GM21786 (cell line): ENCODE measurements at regions not wholly inside any gene's neighbourhood (a gene's known extent, or its start where the extent isn't known, plus 50 kb on each side); places are given as distances from the start of the nearest gene placed in this dataset.
"Not testable (repeated sequence)": the region's sequence is repeated elsewhere in the genome, so short reads cannot be mapped to it uniquely, and the experiment has no call there.

ENCODE experiments used
- ATAC-seq: cut with Tn5 transposase; IDR thresholded peaks from one replicate; pipeline ENCODE4 v1.9.1; 2021; ENCODE audit not compliant: unreplicated experiment

- no peak for ATAC-seq
Observed at GRCh38 chr2:220704081-220704480, 868.0 kb downstream of the EPHA4 start.

- no peak for ATAC-seq
Observed at GRCh38 chr2:220704810-220705209, 867.3 kb downstream of the EPHA4 start.

- no peak for ATAC-seq
Observed at GRCh38 chr2:220705678-220706077, 866.4 kb downstream of the EPHA4 start.

GRCh38 chr2:220707261-220707660, 864.8 kb downstream of the EPHA4 start:
- ATAC-seq = no peak

- ATAC-seq = no peak
Observed at GRCh38 chr2:220708366-220708765, 863.7 kb downstream of the EPHA4 start.

- no peak for ATAC-seq
Observed at GRCh38 chr2:220717283-220717682, 854.8 kb downstream of the EPHA4 start.

- ATAC-seq = no peak
Observed at GRCh38 chr2:220736778-220737177, 835.3 kb downstream of the EPHA4 start.

GRCh38 chr2:220743203-220743602, 828.9 kb downstream of the EPHA4 start:
- ATAC-seq = no peak

- no peak for ATAC-seq
Observed at GRCh38 chr2:220744861-220745260, 827.2 kb downstream of the EPHA4 start.

GRCh38 chr2:220745682-220746081, 826.4 kb downstream of the EPHA4 start:
- ATAC-seq = no peak

GRCh38 chr2:220747736-220748135, 824.4 kb downstream of the EPHA4 start:
- ATAC-seq = no peak

GRCh38 chr2:220748875-220749479, 823.1 kb downstream of the EPHA4 start:
- ATAC-seq = no peak

GRCh38 chr2:220753486-220753885, 818.6 kb downstream of the EPHA4 start:
- ATAC-seq = no peak

- no peak for ATAC-seq
Observed at GRCh38 chr2:220756653-220757052, 815.5 kb downstream of the EPHA4 start.

- not testable (repeated sequence) for ATAC-seq
Observed at GRCh38 chr2:220758376-220758775, 813.7 kb downstream of the EPHA4 start.

- ATAC-seq = no peak
Observed at GRCh38 chr2:220764171-220764570, 807.9 kb downstream of the EPHA4 start.

GRCh38 chr2:220767591-220768255, 804.4 kb downstream of the EPHA4 start:
- ATAC-seq = no peak

- no peak for ATAC-seq
Observed at GRCh38 chr2:220775856-220776488, 796.1 kb downstream of the EPHA4 start.

GRCh38 chr2:220779076-220779475, 793.0 kb downstream of the EPHA4 start:
- not testable (repeated sequence) for ATAC-seq

GRCh38 chr2:220779511-220779910, 792.6 kb downstream of the EPHA4 start:
- no peak for ATAC-seq

- no peak for ATAC-seq
Observed at GRCh38 chr2:220779931-220780330, 792.2 kb downstream of the EPHA4 start.

- ATAC-seq = no peak
Observed at GRCh38 chr2:220781622-220782241, 790.4 kb downstream of the EPHA4 start.
